Bronchial epithelial cell (primary cell): ENCODE measurements at regions not wholly inside any gene's neighbourhood (a gene's known extent, or its start where the extent isn't known, plus 50 kb on each side); places are given as distances from the start of the nearest gene placed in this dataset.
A peak's percentile ranks its signal among the peaks of the same experiment; 100 is the strongest.

Experiments
- DNase-seq: peaks from one replicate; pipeline ENCODE4 v3.0.0-alpha.2; 2010; ENCODE audit warnings: low read depth
- FAIRE-seq: peaks from 2 replicates; lab custom pipeline; 2011; peaks lifted over from hg19 to GRCh38; lab: Jason Lieb, UNC
- H3K27me3 ChIP-seq: 2 replicates; pipeline ENCODE4 v1.5.1; 2011; ENCODE audit warnings: low read length; ENCODE audit not compliant: control insufficient read depth, insufficient read depth
- H3K36me3 ChIP-seq: 2 replicates; pipeline ENCODE4 v1.5.1; 2011; ENCODE audit warnings: low read length; ENCODE audit not compliant: control insufficient read depth, insufficient read depth
- H3K4me3 ChIP-seq: 2 replicates; pipeline ENCODE4 v1.5.1; 2011; ENCODE audit warnings: mild to moderate bottlenecking, low read depth, low read length, control low read depth
- TF ChIP-seq, protein P1 (sequence below): IDR thresholded peaks from 2 replicates; pipeline ENCODE4 v1.5.1; 2011; ENCODE audit warnings: mild to moderate bottlenecking, moderate library complexity, low read length, control low read depth, inconsistent platforms; ENCODE audit not compliant: insufficient read depth, severe bottlenecking

GRCh38 chr3:36615861-36616260 lies 148.5 kb downstream of the DCLK3 start:
- TF ChIP-seq, protein P1, sequence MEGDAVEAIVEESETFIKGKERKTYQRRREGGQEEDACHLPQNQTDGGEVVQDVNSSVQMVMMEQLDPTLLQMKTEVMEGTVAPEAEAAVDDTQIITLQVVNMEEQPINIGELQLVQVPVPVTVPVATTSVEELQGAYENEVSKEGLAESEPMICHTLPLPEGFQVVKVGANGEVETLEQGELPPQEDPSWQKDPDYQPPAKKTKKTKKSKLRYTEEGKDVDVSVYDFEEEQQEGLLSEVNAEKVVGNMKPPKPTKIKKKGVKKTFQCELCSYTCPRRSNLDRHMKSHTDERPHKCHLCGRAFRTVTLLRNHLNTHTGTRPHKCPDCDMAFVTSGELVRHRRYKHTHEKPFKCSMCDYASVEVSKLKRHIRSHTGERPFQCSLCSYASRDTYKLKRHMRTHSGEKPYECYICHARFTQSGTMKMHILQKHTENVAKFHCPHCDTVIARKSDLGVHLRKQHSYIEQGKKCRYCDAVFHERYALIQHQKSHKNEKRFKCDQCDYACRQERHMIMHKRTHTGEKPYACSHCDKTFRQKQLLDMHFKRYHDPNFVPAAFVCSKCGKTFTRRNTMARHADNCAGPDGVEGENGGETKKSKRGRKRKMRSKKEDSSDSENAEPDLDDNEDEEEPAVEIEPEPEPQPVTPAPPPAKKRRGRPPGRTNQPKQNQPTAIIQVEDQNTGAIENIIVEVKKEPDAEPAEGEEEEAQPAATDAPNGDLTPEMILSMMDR: no peak
- DNase-seq (peak; percentile 57), FAIRE-seq (no peak)
- H3K4me3 ChIP-seq: no peak overlapping the region
- H3K36me3 ChIP-seq: no peaks in the 10 kb centered on the region
- peaks cover 1% of the 10 kb centered on the region for H3K27me3 ChIP-seq

DNA sequence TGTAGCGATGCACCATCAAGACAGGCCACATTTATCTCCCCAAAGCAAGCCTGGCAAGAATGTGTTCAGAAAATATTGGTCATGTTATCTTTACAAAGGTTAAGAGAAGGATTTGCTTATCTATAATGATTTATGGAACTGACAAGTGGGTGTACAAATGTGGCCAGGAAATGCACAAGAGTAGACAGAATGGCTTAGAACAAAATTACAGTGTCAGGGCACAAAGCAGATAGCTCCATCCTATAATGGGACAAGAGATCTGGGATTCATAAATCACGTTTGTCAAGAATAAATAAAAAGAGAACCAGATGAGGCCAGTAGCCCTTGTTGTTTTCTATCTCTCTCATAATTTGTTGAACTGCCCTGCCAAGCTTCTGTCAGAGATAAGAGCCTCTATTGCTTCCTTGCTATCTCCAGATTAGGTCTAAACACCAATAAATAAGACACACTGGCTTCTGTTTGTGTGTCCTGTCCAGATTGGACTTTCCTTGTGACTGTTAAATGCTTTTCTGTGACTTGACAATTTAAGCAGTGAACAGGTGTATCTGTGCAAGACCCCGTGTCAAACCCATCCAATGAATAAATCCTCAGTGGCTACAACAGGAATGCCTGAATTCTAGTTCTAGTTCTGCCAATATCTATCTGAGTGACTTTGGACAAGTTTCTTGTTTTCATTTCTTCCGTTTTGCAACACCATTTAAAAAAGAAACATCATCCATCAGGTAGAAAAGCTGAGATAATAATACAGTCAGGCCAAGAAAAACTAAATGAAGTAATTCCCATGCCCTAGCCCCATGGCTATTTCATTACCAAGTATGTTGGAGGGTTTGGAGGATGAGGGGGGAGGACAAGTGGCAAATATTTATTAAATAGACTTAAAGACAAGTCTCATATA lies 157.2 kb downstream of the DCLK3 start:
- H3K4me3 ChIP-seq: no peak overlapping the region
- no peaks in the 10 kb centered on the region for H3K36me3 ChIP-seq
- no peaks in the 10 kb centered on the region for H3K27me3 ChIP-seq
- DNase-seq (no peak), FAIRE-seq (no peak)
- TF ChIP-seq, protein P1: no peak

GRCh38 chr3:36603423-36603822 lies 160.9 kb downstream of the DCLK3 start:
- Histone ChIP-seq H3K27me3 (no peaks in the 10 kb centered on the region), H3K4me3 (no peak overlapping the region), H3K36me3 (no peaks in the 10 kb centered on the region)
- no peak for FAIRE-seq
- DNase-seq: peak; percentile 4
- TF ChIP-seq, protein P1: no peak

- no peak for FAIRE-seq
- H3K4me3 ChIP-seq: no peak overlapping the region
- H3K36me3 ChIP-seq: no peaks in the 10 kb centered on the region
- TF ChIP-seq, protein P1: no peak
- no peaks in the 10 kb centered on the region for H3K27me3 ChIP-seq
- DNase-seq: no peak
Observed at GRCh38 chr3:36600404-36600803, 163.9 kb downstream of the DCLK3 start.
